BJ (cell line): ENCODE measurements at regions not wholly inside any gene's neighbourhood (a gene's known extent, or its start where the extent isn't known, plus 50 kb on each side); places are given as distances from the start of the nearest gene placed in this dataset.

Experiments used
- CTCF ChIA-PET: fragments of 350-600 bp; formaldehyde crosslinking; extraction: SDS; loops from one replicate; lab custom pipeline; 2021; ENCODE audit warnings: antibody characterized with exemption, inconsistent platforms; lab: Yijun Ruan, JAX
- POLR2A ChIA-PET: fragments of 300-600 bp; sonication (Branson Sonifier 250); formaldehyde crosslinking; extraction: SDS; loops from one replicate; lab custom pipeline; 2021; ENCODE audit warnings: antibody characterized with exemption; lab: Charles Lee
- DNase-seq: peaks from one replicate; pipeline ENCODE4 v3.0.0-alpha.2; 2011; ENCODE audit warnings: low read depth
- H3K27me3 ChIP-seq: 2 replicates; pipeline ENCODE4 v1.6.0; 2011; ENCODE audit warnings: low read length; ENCODE audit not compliant: control insufficient read depth, insufficient read depth
- H3K36me3 ChIP-seq: 2 replicates; pipeline ENCODE4 v1.5.1; 2011; ENCODE audit warnings: low read length; ENCODE audit not compliant: control insufficient read depth, insufficient read depth
- H3K4me3 ChIP-seq: 2 replicates; pipeline ENCODE4 v1.5.1; 2011; ENCODE audit warnings: low read depth, mild to moderate bottlenecking, control low read depth, low read length
- TF ChIP-seq, protein P1 (sequence below): IDR thresholded peaks from 2 replicates; pipeline ENCODE4 v1.5.1; 2011; ENCODE audit warnings: low read depth, mild to moderate bottlenecking, control low read depth, inconsistent platforms, low read length, moderate library complexity; ENCODE audit not compliant: insufficient read depth

DNA sequence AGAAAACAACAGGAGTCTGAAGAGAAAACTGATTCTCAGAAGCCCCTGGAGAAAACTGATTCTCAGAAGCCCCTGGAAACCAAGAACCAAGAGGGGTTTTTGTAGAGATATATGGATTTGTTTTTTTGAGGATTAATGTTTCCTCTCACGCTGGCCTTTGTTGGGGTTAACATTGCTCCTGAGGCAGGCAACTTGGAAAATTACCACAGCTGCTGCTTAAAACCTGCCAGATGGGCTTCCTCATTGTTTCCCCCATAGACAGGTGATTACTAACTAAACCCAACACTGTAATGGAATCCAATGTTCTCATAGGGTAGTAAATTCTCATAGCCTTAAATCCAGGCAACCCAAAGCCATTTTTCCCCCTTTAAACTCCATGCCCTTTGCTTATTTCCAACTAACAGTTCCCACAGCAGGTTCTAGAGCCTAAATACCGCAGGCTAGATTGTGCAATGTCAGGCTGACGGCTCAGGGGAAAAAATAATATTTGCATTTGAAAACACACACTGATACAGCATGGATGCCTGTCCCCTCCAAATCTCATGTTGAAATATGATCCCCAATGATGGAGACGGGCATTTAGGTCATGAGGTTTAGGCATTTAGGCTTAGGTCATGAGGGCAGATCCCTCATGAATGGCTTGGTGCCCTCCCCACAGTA, 272.3 kb upstream of the PKDCC start:
- CTCF ChIA-PET, result no interaction called here
- no peak for DNase-seq

GRCh38 chr2:41779888-41780287, 267.9 kb upstream of the PKDCC start:
- DNase-seq, result no peak
- H3K36me3 ChIP-seq, result no peaks in the 10 kb centered on the region
- TF ChIP-seq, protein P1, sequence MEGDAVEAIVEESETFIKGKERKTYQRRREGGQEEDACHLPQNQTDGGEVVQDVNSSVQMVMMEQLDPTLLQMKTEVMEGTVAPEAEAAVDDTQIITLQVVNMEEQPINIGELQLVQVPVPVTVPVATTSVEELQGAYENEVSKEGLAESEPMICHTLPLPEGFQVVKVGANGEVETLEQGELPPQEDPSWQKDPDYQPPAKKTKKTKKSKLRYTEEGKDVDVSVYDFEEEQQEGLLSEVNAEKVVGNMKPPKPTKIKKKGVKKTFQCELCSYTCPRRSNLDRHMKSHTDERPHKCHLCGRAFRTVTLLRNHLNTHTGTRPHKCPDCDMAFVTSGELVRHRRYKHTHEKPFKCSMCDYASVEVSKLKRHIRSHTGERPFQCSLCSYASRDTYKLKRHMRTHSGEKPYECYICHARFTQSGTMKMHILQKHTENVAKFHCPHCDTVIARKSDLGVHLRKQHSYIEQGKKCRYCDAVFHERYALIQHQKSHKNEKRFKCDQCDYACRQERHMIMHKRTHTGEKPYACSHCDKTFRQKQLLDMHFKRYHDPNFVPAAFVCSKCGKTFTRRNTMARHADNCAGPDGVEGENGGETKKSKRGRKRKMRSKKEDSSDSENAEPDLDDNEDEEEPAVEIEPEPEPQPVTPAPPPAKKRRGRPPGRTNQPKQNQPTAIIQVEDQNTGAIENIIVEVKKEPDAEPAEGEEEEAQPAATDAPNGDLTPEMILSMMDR, result no peak
- no peak overlapping the region for H3K4me3 ChIP-seq
- POLR2A ChIA-PET, result no interaction called here
- CTCF ChIA-PET, result interaction anchor here (1.2 kb wide), 2 partner anchors 24 to 367 kb away, joined by 3 to 4 read pairs; no protein-coding TSS in a partner anchor
- H3K27me3 ChIP-seq, result no peaks in the 10 kb centered on the region

More for the DNA sequence above, 272.3 kb upstream of the PKDCC start:
- Histone ChIP-seq H3K4me3 (no peak overlapping the region), H3K36me3 (no peaks in the 10 kb centered on the region), H3K27me3 (no peaks in the 10 kb centered on the region)
- TF ChIP-seq, protein P1, result no peak
- POLR2A ChIA-PET, result no interaction called here

- ChIA-PET CTCF (interaction anchor here (0.5 to 1.3 kb wide), 3 partner anchors 10 to 17 kb away, joined by 3 to 5 read pairs (median 4); no protein-coding TSS in a partner anchor), POLR2A (no interaction called here)
- no peak overlapping the region for H3K4me3 ChIP-seq
- no peaks in the 10 kb centered on the region for H3K36me3 ChIP-seq
- DNase-seq, result no peak
- H3K27me3 ChIP-seq, result no peaks in the 10 kb centered on the region
- TF ChIP-seq, protein P1, result peak; percentile 80
Measured at GRCh38 chr2:41782306-41783158, 265.3 kb upstream of the PKDCC start.

GRCh38 chr2:41784496-41784895, 263.3 kb upstream of the PKDCC start:
- DNase-seq, result no peak
- TF ChIP-seq, protein P1, result no peak
- POLR2A ChIA-PET, result no interaction called here
- no peaks in the 10 kb centered on the region for H3K27me3 ChIP-seq
- H3K4me3 ChIP-seq, result no peak overlapping the region
- H3K36me3 ChIP-seq, result no peaks in the 10 kb centered on the region
- CTCF ChIA-PET, result no interaction called here
